Bronchial epithelial cell (primary cell): ENCODE measurements at regions not wholly inside any gene's neighbourhood (a gene's known extent, or its start where the extent isn't known, plus 50 kb on each side); places are given as distances from the start of the nearest gene placed in this dataset.

Experiments used
- DNase-seq: peaks from one replicate; pipeline ENCODE4 v3.0.0-alpha.2; 2010; ENCODE audit warnings: low read depth
- FAIRE-seq: peaks from 2 replicates; lab custom pipeline; 2011; peaks lifted over from hg19 to GRCh38; lab: Jason Lieb, UNC
- H3K27me3 ChIP-seq: 2 replicates; pipeline ENCODE4 v1.5.1; 2011; ENCODE audit warnings: low read length; ENCODE audit not compliant: control insufficient read depth, insufficient read depth
- H3K36me3 ChIP-seq: 2 replicates; pipeline ENCODE4 v1.5.1; 2011; ENCODE audit warnings: low read length; ENCODE audit not compliant: control insufficient read depth, insufficient read depth
- H3K4me3 ChIP-seq: 2 replicates; pipeline ENCODE4 v1.5.1; 2011; ENCODE audit warnings: mild to moderate bottlenecking, low read depth, low read length, control low read depth
- TF ChIP-seq, protein P1 (sequence below): IDR thresholded peaks from 2 replicates; pipeline ENCODE4 v1.5.1; 2011; ENCODE audit warnings: mild to moderate bottlenecking, moderate library complexity, low read length, control low read depth, inconsistent platforms; ENCODE audit not compliant: insufficient read depth, severe bottlenecking

DNA sequence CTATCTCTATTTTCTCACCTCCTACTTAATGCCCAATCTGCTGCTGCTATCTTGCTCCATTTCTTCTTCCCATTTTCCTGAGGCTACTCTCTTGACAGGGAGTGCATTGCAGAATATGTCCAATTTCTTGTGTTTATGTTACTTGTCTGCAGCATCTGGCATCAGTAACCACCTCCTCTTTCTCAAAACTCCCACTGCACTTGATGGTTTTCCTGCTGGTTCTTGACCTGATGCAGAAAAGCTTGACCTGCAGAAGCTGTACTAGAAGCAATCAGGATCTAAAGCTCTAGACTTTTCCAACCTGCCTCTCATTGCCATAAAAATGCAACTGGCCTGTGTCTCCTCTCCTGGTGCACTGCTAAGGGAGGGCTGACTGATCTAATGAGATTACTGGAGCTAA lies 287.8 kb downstream of the ZEB1 start:
- Histone ChIP-seq H3K4me3 (no peak overlapping the region), H3K36me3 (no peaks in the 10 kb centered on the region), H3K27me3 (no peaks in the 10 kb centered on the region)
- FAIRE-seq (no peak), DNase-seq (no peak)
- TF ChIP-seq, protein P1, sequence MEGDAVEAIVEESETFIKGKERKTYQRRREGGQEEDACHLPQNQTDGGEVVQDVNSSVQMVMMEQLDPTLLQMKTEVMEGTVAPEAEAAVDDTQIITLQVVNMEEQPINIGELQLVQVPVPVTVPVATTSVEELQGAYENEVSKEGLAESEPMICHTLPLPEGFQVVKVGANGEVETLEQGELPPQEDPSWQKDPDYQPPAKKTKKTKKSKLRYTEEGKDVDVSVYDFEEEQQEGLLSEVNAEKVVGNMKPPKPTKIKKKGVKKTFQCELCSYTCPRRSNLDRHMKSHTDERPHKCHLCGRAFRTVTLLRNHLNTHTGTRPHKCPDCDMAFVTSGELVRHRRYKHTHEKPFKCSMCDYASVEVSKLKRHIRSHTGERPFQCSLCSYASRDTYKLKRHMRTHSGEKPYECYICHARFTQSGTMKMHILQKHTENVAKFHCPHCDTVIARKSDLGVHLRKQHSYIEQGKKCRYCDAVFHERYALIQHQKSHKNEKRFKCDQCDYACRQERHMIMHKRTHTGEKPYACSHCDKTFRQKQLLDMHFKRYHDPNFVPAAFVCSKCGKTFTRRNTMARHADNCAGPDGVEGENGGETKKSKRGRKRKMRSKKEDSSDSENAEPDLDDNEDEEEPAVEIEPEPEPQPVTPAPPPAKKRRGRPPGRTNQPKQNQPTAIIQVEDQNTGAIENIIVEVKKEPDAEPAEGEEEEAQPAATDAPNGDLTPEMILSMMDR: no peak

DNA sequence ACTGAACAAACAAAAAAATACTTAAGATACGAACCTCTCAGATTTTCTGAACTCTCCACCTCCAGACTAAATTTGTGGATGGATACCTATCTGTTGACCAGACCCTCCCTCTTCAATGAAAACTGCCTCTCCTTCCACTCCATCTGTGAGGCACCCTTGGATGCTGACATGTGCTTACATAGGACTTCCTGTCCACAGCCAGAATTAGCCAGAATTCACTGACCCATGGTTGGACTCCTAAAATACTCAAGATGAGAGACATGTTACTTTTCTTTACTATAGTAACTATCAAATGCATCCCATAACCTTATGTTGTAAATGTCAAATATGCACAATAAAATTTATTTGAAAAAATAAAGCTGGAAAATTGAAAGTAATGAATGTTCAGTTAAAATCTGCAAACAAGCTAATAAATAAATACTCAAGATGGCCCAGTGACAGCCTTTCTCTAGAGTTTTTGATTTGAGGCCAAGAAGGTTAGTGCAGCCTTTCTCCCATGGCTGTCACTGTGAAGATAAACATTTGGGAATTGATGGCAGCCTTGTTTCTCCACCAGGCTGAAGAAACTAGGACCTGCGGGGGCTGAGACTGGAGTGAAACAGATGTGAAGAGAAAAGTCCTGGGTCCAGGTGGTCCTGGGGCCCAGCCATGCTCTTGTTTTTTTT lies 287.0 kb downstream of the ZEB1 start:
- no peak for FAIRE-seq
- DNase-seq: no peak
- H3K27me3 ChIP-seq: no peaks in the 10 kb centered on the region
- no peak overlapping the region for H3K4me3 ChIP-seq
- TF ChIP-seq, protein P1: no peak
- H3K36me3 ChIP-seq: no peaks in the 10 kb centered on the region

DNA sequence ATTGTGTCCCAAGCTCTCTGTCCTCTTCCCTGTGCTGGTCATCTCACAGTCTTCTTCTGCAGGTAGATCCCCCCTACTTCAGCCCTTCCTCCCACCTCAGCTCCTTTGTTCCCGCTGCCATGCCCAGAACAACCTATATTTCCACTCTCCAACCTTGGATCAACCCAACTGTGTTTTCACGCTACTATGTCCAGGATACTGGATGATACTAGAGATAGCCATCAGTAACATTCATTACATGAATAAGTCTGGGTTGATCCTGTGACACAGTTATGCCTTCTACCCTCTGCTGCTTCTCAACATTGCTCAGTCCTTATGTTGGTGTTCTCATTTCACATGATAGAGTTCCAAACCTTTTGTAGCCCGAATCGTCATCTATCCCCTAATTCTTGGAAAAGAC lies 286.4 kb downstream of the ZEB1 start:
- TF ChIP-seq, protein P1: no peak
- no peak for DNase-seq
- FAIRE-seq: no peak
- Histone ChIP-seq H3K27me3 (no peaks in the 10 kb centered on the region), H3K36me3 (no peaks in the 10 kb centered on the region), H3K4me3 (no peak overlapping the region)

DNA sequence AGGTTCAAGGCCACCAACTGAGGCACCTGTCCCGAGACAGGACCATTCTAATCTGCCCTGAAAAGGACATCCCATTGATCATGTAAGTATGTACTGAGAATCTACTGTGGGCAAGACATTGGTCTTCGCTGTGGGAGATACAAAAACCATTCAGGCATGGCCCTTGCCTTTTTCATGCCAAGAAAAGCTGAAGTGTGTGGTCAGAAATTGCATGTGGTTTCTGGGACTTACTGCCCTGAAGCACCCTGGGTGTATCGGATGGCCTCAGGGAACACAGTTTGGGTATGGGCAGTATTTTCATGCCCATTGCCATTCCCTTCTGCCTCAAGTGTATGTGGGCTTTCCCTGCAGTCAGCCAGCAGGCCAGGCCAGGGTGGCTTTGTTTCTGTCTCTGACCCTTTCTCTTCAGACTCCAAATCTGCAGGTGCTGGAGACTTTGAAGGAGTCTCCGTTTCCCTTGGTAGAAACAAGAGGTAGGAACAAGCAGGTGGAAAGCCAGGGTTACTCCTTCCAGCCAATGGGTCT lies 285.7 kb downstream of the ZEB1 start:
- no peaks in the 10 kb centered on the region for H3K27me3 ChIP-seq
- TF ChIP-seq, protein P1: no peak
- H3K36me3 ChIP-seq: no peaks in the 10 kb centered on the region
- no peak for FAIRE-seq
- no peak for DNase-seq
- no peak overlapping the region for H3K4me3 ChIP-seq

DNA sequence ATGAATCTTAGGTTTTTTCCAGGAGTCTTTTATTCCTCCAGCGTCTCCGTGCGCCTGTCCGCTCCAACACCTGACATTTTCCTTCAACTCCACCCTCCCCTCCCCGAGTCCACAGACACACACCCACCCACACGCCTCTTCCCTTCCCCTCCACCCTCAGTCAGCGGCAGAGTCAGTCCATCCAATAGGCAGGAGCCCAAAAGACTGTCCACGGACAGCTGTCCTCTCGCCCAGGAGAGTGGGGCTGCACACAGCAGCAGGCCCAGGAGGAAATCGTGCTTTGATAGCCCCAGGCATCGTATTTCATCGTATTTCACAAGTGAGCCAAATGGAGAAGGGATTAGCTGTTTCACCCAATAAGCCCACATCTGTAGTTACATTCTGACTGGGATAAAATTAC lies 285.1 kb downstream of the ZEB1 start:
- DNase-seq (no peak), FAIRE-seq (peak; percentile 80)
- no peaks in the 10 kb centered on the region for H3K27me3 ChIP-seq
- no peaks in the 10 kb centered on the region for H3K36me3 ChIP-seq
- TF ChIP-seq, protein P1: no peak
- H3K4me3 ChIP-seq: peak overlapping the region; percentile 68
